Keratinocyte (primary cell): ENCODE measurements at regions not wholly inside any gene's neighbourhood (a gene's known extent, or its start where the extent isn't known, plus 50 kb on each side); places are given as distances from the start of the nearest gene placed in this dataset.

Source experiments
- CTCF ChIP-seq, 3 experiments: IDR thresholded peaks in 1 of 3; conservative IDR thresholded peaks in 1 of 3; optimal IDR thresholded peaks in 1 of 3; 2 replicates in 2 of 3; 3 replicates in 1 of 3; pipeline versions ENCODE3 to v1.5.1; 2011; ENCODE audit warnings: low read length in 3 of 3, mild to moderate bottlenecking in 3 of 3, moderate library complexity in 2 of 3, control low read depth in 1 of 3, inconsistent platforms in 1 of 3; ENCODE audit not compliant: insufficient read depth in 2 of 3; ENCODE audit errors: extremely low read depth in 1 of 3
- EZH2 ChIP-seq: IDR thresholded peaks from one replicate; pipeline ENCODE4 v1.6.1; 2012; ENCODE audit warnings: inconsistent platforms, mild to moderate bottlenecking, low read length, moderate library complexity

GRCh38 chr6:4340544-4340943 lies 205.2 kb upstream of the ECI2 start:
- TF ChIP-seq CTCF (optimal IDR thresholded peaks at IDR 0.05 in 1 of 3, IDR thresholded peaks at IDR 0.05 in 1 of 3, conservative IDR thresholded peaks at IDR 0.05 in 1 of 3; ENCODE audit: extremely low read depth in 1 of 3, insufficient read depth in 2 of 3, low read length in 3 of 3) (no peak), EZH2 (no peak)
